ENCODE measurements at regions not wholly inside any gene's neighbourhood (a gene's known extent, or its start where the extent isn't known, plus 50 kb on each side); places are given as distances from the start of the nearest gene placed in this dataset.

GRCh38 chr6:15739353-15739752 is 76.5 kb upstream of the DTNBP1 start:
- TF ChIP-seq RAD21 (conservative IDR thresholded peaks at IDR 0.05 in 1 of 2, IDR thresholded peaks at IDR 0.05 in 1 of 2) (no peak), RNF2 (IDR thresholded peaks at IDR 0.05; ENCODE audit: borderline replicate concordance, low read depth) (no peak), CTCF (IDR thresholded peaks at IDR 0.05) (no peak), USF2 (IDR thresholded peaks at IDR 0.05) (no peak), POLR2AphosphoS2 (conservative IDR thresholded peaks at IDR 0.05; ENCODE audit: low read length) (no peak), JUN (IDR thresholded peaks at IDR 0.05) (no peak), NR3C1 (IDR thresholded peaks at IDR 0.05) (no peak), REST (IDR thresholded peaks at IDR 0.05) (no peak), EP300 (IDR thresholded peaks at IDR 0.05) (no peak), MAZ (IDR thresholded peaks at IDR 0.05; ENCODE audit: borderline replicate concordance, low read depth, low read length) (no peak), MAX (IDR thresholded peaks at IDR 0.05) (no peak), MYC (IDR thresholded peaks at IDR 0.05; ENCODE audit: borderline replicate concordance, low read length) (no peak)

Measured in A549 (cell line).